ENCODE measurements at regions not wholly inside any gene's neighbourhood (a gene's known extent, or its start where the extent isn't known, plus 50 kb on each side); places are given as distances from the start of the nearest gene placed in this dataset.

DNA sequence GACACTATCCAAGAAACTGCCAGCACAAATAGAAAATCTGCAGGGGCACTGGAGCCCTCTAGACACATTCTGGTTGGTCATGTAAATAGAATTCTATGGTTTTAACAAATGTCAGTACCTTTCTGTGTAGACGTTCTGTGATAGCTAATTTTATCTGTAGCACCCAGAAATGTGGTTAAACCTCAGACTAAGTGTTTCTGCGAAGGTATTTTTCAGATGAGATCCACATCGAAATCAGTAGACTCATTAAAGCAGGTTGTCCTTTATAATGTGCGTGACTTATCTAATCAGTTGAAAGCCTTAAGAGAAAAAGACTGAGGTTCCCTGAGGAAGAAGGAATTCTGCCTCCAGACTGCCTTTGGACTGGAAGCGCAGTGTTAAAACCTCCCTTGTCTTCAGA, 922.9 kb downstream of the EFNB2 start:
- no peaks in the 10 kb centered on the region for H4K20me1 ChIP-seq (ENCODE audit: insufficient read depth, poor library complexity, severe bottlenecking)
- no peaks in the 10 kb centered on the region for H3K79me2 ChIP-seq
- H3K4me3 ChIP-seq = no peak overlapping the region
- H3K27me3 ChIP-seq = no peaks in the 10 kb centered on the region
- 81% methylated on average over 5 of the region's 5 CpGs for WGBS (ENCODE audit: low lambda C conversion rate, missing lambda C conversion rate)
- no peaks in the 10 kb centered on the region for H3K4me1 ChIP-seq (ENCODE audit: insufficient read depth)
- no peaks in the 10 kb centered on the region for H3K36me3 ChIP-seq (replicated peaks; ENCODE audit: insufficient read depth, low read depth)
- H3K9me3 ChIP-seq (ENCODE audit: low read depth) = no peaks in the 10 kb centered on the region
- H3K27ac ChIP-seq = no peak overlapping the region
- no peak for TF ChIP-seq EZH2 (IDR thresholded peaks at IDR 0.05; ENCODE audit: borderline replicate concordance)
- no peak for TF ChIP-seq CTCF (IDR thresholded peaks at IDR 0.05; ENCODE audit: poor library complexity)
- no peak for TF ChIP-seq EZH2phosphoT487 (IDR thresholded peaks at IDR 0.05; ENCODE audit: low read depth, severe bottlenecking, unreplicated experiment)
- DNase-seq (ENCODE audit: low spot score) = no peak
- no peaks in the 10 kb centered on the region for H3K9me2 ChIP-seq (replicated peaks; ENCODE audit: insufficient read depth)
- H3K4me2 ChIP-seq = no peak overlapping the region
- H2AFZ ChIP-seq = no peak overlapping the region

DNA sequence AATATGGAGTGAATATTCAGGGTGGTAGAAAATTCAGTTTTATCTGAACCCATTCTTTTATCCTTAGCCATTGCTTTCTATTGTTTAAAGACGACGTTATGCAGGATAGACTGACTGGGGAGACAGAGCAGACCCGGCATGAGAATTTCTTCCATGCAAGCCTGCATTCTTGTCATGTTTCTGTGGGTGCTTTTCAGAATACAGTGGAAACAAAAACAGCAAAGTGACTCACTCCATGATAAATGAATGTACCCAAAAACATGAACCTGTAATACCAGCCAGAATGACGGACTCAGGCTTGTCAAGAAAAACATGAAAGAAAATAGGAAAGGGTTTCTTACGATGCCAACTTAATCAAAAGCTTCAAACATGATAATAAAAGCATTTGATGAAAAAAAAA, 924.0 kb downstream of the EFNB2 start:
- H3K4me1 ChIP-seq (ENCODE audit: insufficient read depth) = no peaks in the 10 kb centered on the region
- no peaks in the 10 kb centered on the region for H4K20me1 ChIP-seq (ENCODE audit: insufficient read depth, poor library complexity, severe bottlenecking)
- no peaks in the 10 kb centered on the region for H3K79me2 ChIP-seq
- TF ChIP-seq CTCF (IDR thresholded peaks at IDR 0.05; ENCODE audit: poor library complexity) = no peak
- no peak for TF ChIP-seq EZH2 (IDR thresholded peaks at IDR 0.05; ENCODE audit: borderline replicate concordance)
- TF ChIP-seq EZH2phosphoT487 (IDR thresholded peaks at IDR 0.05; ENCODE audit: low read depth, severe bottlenecking, unreplicated experiment) = no peak
- H3K9me2 ChIP-seq (replicated peaks; ENCODE audit: insufficient read depth) = no peaks in the 10 kb centered on the region
- no peak for DNase-seq (ENCODE audit: low spot score)
- H3K9me3 ChIP-seq (ENCODE audit: low read depth) = no peaks in the 10 kb centered on the region
- 41% methylated on average over 5 of the region's 5 CpGs for WGBS (ENCODE audit: low lambda C conversion rate, missing lambda C conversion rate)
- peak overlapping the region; percentile 8 for H3K4me2 ChIP-seq
- H3K27me3 ChIP-seq = no peaks in the 10 kb centered on the region
- no peaks in the 10 kb centered on the region for H3K36me3 ChIP-seq (replicated peaks; ENCODE audit: insufficient read depth, low read depth)
- H3K27ac ChIP-seq = no peak overlapping the region
- no peak overlapping the region for H3K4me3 ChIP-seq
- no peak overlapping the region for H2AFZ ChIP-seq

- DNase-seq (ENCODE audit: low spot score) = no peak
- Histone ChIP-seq H3K4me3 (no peak overlapping the region), H3K9me2 (replicated peaks; ENCODE audit: insufficient read depth) (no peaks in the 10 kb centered on the region), H3K4me2 (no peak overlapping the region), H4K20me1 (ENCODE audit: insufficient read depth, poor library complexity, severe bottlenecking) (no peaks in the 10 kb centered on the region), H3K4me1 (ENCODE audit: insufficient read depth) (no peaks in the 10 kb centered on the region), H3K27ac (no peak overlapping the region), H3K79me2 (no peaks in the 10 kb centered on the region), H3K36me3 (replicated peaks; ENCODE audit: insufficient read depth, low read depth) (no peaks in the 10 kb centered on the region), H2AFZ (no peak overlapping the region), H3K27me3 (no peaks in the 10 kb centered on the region), H3K9me3 (ENCODE audit: low read depth) (no peaks in the 10 kb centered on the region)
- WGBS (ENCODE audit: low lambda C conversion rate, missing lambda C conversion rate) = 68% methylated on average over 2 of the region's 2 CpGs
- TF ChIP-seq EZH2 (IDR thresholded peaks at IDR 0.05; ENCODE audit: borderline replicate concordance) = no peak
- no peak for TF ChIP-seq EZH2phosphoT487 (IDR thresholded peaks at IDR 0.05; ENCODE audit: low read depth, severe bottlenecking, unreplicated experiment)
- TF ChIP-seq CTCF (IDR thresholded peaks at IDR 0.05; ENCODE audit: poor library complexity) = no peak
Observed at GRCh38 chr13:105608104-105608503, 927.4 kb downstream of the EFNB2 start.

DNA sequence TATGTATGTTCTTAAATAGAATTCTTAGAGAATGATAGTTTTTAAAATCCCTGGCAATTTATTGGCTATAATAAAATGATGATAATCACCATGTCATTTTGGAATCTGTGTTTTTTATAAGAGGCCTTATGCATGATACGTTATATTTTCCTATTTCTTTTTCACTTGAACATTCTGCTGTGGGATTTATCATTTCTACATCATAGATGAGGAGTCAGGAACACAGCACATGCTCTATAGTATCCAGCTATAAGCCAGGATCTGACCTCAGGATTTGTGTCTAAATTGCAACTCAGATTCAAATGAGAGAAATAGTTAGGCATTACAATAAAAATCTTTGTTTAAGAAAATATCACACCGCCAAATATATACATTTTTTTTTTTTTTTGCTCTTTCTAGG, 928.0 kb downstream of the EFNB2 start:
- TF ChIP-seq CTCF (IDR thresholded peaks at IDR 0.05; ENCODE audit: poor library complexity) = no peak
- no peak for TF ChIP-seq EZH2phosphoT487 (IDR thresholded peaks at IDR 0.05; ENCODE audit: low read depth, severe bottlenecking, unreplicated experiment)
- no peak for TF ChIP-seq EZH2 (IDR thresholded peaks at IDR 0.05; ENCODE audit: borderline replicate concordance)
- DNase-seq (ENCODE audit: low spot score) = no peak
- Histone ChIP-seq H3K9me3 (ENCODE audit: low read depth) (no peaks in the 10 kb centered on the region), H3K27me3 (no peaks in the 10 kb centered on the region), H4K20me1 (ENCODE audit: insufficient read depth, poor library complexity, severe bottlenecking) (no peaks in the 10 kb centered on the region), H3K4me3 (no peak overlapping the region), H3K9me2 (replicated peaks; ENCODE audit: insufficient read depth) (no peaks in the 10 kb centered on the region), H3K27ac (no peak overlapping the region), H3K36me3 (replicated peaks; ENCODE audit: insufficient read depth, low read depth) (no peaks in the 10 kb centered on the region), H3K79me2 (no peaks in the 10 kb centered on the region), H3K4me2 (no peak overlapping the region), H3K4me1 (ENCODE audit: insufficient read depth) (no peaks in the 10 kb centered on the region), H2AFZ (no peak overlapping the region)
- WGBS (ENCODE audit: low lambda C conversion rate, missing lambda C conversion rate) = 86% methylated on average over 2 of the region's 2 CpGs

All from hepatocyte (in vitro differentiated cells).